ENCODE measurements at regions not wholly inside any gene's neighbourhood (a gene's known extent, or its start where the extent isn't known, plus 50 kb on each side); places are given as distances from the start of the nearest gene placed in this dataset.

DNA sequence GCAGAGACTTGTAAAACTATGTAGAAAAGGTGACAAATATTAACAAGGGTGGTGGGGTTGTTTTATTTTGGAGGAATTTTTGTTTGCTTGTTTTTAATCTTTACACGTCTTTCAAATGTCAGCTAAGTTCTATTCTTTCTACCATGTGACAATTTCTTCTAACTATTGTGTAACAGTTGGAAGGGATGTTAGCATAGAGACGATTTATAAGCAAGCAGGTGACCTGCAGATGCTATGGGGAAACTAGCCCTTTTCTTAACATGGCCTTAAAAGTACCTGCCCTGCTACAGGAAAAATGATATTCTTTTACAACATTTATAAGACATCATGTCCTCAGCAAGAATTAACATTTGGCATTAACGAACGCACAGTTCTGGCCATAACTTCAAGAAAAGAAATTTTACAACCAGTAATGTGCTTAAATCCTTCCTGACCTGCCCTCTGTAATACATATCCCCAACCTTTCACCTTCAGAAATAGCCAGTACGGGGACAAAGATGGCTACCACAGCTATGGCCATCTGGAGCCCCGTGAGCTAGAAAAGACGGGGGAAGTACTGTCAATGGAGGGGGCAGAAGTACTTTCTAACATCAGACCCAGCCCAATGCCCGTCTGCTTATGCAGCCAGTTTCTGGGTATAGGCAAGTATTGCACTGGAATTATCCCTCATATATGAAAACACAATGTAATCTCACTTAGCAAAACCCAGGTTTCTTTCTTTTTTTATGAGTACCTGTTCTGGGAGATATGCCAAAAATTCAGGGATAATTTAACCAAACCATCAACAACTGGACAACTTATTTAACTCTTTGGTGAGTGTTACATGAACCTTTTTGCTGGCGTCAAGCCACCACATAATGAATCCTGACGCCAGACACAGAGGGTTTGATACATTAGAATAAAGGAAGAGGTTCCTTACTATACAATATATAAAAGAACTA lies 67.7 kb upstream of the NR2F2 start:
- no peak for DNase-seq (ENCODE audit: low read depth)

DNA sequence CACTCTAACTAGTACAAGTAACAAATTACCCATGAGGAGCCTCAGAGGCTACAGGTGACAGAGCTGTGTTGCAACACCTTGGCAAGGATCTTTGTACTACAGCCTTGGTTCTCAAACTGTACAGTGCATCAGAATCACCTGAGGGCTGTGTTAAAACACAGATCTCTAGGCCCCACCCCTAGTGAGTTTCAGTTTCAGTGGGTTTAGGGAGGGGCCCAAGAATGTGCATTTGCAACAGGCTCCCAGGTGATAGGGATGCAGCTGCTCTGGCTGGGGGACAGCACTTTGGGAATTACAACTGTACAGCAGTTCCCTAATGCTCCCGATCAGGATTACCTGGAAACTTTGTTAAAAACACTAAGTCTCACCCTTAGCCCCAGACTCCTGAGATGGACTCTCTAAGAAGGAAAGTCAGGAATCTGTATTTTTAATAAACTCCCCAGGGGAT lies 66.1 kb upstream of the NR2F2 start:
- DNase-seq (ENCODE audit: low read depth) = no peak

DNA sequence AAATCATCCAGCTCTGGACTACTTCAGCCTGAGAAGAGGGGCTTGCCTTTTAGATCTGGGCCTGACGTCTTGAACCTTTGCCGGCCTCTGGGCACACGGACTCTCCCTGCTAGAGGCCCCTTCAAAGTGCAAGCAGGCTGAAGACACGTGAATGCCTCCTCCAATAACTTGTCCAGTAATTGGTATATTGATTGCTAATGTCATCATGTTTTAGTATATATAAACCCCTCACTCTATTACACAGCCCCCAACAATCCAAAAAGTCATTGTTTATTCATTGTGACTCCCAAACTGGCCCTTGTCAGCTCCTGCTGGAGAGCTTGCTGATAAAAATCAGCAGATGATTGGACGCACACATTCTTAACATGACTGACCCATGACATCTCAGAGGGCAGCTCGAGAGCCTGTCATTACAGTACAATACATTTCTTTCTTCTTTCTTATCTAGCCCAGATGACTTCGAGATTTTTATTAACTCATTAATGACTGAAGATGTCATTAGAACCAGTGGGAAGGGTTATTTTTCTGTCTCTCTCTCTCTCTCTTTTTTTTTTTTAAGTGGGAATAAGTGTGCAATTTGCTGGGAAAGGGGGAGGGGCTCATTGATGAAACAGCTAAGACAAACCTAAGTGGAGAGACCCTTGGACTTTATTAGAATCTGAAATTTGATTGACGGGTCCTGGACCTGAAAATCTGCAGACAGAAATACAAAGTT lies 65.5 kb upstream of the NR2F2 start:
- DNase-seq (ENCODE audit: low read depth) = no peak

DNA sequence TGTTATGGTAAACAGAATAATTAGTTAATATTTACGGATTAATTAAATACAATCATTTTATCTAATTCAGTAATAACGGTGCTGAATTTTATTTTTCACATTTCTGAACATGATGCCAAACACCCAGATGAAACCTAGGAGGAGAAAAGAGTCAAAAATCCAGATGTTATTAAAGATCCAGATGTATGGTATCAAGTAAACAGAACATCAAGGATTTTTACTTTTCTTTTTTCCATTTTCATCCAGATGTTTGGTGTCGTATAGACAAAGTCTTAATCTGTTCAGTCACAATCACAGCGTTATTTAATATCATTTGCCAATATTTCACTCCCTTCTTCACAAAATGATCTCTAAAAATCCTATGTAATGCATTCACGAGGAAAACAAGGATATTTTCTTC lies 64.0 kb upstream of the NR2F2 start:
- no peak for DNase-seq (ENCODE audit: low read depth)

DNA sequence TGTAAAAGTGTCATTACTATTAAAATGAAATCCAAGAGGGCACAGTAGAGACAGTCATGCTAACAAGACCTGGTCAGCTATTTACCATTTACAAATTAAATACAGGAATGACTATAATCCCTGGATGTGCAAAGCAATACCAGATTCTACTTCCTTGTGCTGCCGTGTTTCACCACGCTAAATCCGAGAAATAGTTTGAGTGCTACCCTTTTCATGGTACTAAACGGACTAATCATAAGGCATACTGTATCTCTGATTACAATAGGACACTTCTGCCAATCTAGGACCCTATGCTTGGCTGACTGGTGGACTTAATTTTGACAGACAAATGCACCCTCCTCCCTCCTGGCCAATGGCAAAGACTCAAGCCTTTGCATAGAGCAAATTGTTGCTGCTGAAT lies 63.0 kb upstream of the NR2F2 start:
- no peak for DNase-seq (ENCODE audit: low read depth)

DNA sequence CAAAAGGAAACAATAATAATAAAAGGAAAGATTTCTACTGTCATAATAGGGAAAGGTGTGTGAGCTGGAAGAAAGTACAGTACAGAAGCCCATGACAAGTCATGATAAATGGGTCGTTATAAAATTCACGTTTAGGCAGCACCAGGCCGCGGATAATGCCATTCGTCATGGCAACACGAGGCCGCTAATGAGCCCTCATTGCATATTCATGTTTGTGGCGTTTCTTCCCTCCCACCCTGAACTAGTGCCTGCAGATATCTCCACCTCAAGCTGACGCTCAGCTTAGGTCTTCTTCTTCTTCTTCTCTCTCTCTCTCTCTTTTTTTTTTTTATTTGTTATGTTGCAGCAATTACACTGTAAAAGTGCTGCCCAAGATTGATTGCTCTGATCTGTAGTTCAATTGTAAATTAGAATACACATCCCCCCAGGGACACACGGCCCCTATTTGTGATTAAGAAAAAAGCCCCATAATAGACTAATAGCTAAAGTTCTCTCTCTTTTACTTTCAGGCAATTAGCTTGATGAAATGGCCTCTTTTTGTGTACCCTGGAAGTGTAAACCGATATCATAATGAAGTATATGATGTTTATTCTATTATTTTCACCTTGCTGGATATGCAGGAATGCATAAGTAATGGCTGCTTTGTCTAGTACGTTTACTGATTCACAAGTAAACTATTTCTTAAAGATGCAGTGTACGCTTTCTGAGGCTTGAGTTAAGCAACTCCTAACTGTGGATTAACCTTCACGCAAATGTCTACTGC lies 61.9 kb upstream of the NR2F2 start:
- DNase-seq (ENCODE audit: low read depth) = no peak

DNA sequence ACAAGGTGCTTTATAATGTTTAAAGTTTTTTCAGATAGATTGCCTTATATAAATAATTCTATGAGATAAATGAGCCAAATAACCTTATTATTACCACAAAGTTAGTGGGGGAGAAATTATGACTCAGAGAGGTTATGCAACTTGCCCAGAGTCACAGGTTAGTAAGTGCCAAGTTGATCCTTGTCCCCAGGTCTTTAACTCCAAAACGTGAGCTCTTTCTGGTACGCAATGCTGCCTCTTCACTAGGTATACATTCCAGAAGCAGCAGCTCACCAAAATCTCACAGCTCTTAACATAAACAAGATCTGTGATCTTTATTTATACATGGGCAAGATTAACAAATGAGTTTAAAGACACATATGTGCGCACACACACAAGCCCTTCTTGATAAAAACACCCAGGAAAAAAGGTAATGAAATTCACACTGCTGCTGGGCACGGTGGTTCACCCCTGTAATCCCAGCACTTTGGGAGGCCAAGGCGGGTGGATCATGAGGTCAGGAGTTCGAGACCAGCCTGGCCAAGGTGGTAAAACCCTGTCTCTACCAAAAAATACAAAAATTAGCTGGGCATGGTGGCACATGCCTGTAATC lies 59.8 kb upstream of the NR2F2 start:
- no peak for DNase-seq (ENCODE audit: low read depth)

DNA sequence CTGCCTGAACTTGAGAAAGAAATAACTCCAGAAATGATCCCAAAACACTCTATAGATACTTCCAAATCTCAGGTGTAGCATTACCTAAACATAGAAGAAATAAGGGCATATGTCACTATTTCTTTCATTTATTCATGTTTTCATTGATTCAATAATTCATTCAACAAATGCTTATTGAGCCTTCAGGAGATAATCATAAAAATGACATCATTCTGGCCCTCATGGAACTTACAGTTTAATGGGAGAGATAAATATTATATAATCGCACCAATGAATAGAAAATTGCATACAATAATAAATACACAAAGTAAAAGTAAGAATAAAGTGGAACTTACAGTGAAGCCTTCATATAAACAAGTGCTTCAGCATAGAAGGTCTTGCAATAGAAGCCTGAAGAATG lies 58.1 kb upstream of the NR2F2 start:
- no peak for DNase-seq (ENCODE audit: low read depth)

DNA sequence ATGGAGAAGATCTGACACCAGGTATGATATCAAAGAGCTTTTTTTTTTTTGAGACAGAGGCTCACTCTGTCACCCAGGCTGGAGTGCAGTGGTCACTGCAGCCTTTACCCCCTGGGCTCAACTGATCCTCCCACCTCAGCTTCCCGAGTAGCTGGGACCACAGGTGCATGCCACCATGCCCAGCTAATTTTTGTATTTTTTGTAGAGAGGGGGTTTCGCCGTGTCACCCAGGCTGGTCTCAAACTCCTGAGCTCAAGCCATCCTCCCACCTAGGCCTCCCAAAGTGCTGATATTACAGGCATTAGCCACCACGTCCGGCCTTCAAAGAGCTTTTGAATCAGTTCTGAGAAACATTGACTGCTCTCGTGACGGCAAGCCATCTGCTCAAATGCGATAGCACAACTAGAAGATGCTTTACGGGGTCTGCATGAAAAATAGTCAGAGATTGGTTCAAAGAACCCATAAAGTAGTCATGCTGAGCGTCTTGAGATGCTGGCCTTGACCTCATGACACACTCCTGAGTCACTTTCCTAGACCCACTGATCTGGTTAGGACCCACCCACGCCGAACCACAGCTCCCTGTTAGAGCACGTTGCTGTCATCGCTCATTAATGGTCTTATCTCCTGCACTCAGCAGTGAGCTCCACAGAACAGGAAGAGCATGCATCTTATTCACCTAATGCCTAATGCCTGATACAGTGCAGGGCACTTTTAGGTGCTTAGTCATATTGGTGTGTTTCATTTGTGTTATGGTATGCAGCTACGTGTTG lies 57.0 kb upstream of the NR2F2 start:
- no peak for DNase-seq (ENCODE audit: low read depth)

DNA sequence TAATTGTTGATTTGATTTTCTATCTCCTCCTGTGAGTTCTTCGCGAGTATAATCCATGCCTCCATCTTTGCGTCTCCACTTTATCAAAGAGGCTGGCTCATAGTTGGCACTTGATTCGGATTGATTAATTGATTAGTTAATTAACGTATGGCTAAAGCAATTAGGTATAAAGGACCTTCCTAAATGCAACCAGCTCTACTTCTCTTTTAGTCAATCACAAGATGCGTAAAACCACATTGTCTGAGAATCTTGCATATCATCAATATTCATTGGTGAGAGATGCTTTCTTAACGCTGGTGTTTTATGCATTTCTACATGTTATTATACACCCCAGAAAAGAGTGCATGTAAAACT lies 56.4 kb upstream of the NR2F2 start:
- DNase-seq (ENCODE audit: low read depth) = no peak

DNA sequence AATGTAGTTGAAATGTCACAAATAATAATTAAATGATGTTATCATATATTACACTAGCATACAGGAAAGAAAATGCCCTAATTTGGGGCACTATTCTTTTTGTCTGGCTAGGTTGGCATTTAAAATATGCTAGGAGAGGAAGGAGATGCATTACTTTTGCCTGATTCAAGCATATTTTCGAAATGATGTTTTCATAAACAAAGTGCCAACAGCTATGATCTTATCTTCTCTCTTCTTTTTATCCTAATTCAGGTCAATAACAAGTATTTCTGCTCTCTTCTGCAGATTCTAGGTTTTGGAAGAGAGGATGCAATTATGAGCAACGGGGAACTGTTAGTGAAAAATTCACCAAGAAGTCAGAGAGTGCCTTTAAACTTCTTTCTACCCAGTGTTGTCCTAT lies 55.8 kb upstream of the NR2F2 start:
- DNase-seq (ENCODE audit: low read depth) = no peak

DNA sequence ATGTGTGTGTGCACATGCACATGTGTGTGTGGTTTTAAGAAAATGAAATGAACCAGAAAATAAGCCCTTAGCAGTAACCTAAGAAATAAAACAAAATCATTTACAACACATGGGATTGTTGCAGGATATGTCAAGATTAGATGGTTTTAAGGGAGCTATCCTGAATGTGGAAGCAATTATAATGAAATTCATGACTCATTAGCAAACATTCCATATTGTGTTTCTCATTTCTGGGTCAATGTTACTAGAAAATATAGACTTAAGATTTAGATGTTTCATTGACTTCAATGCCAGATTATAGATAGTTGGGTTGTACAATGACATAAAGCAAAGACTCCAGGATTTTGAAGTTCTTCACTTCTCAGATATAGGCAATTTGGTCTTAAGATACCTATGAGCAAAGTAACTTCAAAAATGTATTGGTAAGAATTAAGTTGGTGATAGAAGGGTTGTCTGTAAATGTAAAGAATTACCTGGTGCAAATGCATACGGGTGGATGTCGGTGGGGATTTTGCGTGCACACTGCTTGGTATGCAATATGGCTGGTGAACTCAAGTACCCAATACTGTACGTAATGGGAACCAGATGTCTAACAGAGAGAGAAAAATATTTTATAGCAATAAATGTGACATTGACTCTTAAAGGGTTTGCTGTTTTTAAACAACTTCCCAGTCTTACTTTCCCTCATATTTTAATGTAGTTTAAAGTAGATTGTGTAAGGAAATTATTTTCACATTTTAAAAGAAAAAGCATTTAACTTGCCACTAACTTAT lies 53.9 kb upstream of the NR2F2 start:
- no peak for DNase-seq (ENCODE audit: low read depth)
